T-helper 2 cell treated with Interferon-gamma antibody and Interleukin-4, amounts not matched to agents 100 ng/mL and 5 ng/mL, for 36 hours (primary cell): ENCODE measurements at regions not wholly inside any gene's neighbourhood (a gene's known extent, or its start where the extent isn't known, plus 50 kb on each side); places are given as distances from the start of the nearest gene placed in this dataset.

Experiments
- intact Hi-C: fragments of 100-400 bp; cut with micrococcal nuclease; formaldehyde crosslinking; loops from one replicate; pipeline ENCODE4 v1.15.1; 2023

DNA sequence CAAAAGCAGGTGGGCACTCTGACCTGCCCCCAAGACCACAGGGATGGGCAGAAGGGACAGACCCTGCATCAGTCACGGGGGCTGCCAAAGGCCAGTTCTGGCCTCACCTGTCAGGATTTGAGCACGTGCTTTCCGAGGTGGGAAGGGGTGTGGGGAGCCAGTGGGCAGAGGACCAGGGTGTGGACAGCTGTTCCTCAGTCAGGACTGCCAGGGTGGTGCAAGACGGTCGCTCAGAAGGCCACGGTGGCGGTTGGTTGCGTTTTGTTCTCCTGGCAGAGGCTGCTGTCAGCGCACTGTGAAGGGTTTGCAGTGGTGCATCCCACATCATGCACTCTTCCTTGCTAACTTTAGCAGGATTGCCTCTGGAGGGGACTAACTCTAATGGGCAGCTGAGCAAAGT lies 665.3 kb upstream of the RAB6C start:
- intact Hi-C loops, result no loop called here

DNA sequence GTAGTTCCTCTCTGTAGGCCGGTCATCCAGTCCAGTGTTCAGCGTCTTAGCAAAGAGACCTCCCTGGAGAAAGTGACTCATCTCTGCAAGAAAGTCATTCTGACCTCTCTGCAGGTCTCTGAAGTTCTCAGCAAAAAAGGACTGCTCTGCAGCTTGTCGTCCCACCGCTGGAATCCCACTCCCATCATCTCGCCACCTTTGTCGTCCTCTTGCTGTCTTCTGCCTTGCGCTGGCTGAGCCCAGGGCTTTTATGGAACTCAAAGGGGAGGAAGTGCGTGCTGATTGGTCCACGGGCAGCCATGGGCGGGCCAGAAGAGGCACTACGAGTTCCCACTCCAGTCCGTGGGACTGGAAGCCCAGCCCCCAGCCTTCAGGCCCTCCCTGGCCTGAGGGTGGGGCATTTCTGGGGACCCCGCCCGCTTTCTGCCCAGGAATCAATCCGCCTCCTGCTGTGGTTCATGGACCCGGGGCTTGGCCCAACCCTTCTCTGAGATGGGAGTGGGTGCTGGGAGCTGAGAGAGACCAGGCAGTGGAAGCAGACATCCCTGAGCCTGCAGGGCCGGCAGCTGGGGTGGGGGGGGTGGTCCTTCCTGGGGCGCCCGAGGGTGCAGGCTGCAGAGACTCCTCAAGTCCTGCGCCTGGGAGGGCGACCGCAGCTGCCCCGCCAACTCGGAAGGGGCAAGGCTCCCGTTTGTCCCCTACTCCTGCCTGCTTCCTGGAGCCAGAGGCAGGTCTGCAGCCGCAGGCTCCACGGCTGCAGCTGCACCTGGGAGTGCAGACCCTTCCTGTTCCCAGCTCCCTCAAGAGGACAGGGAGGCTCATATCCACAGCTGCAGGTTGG lies 660.7 kb upstream of the RAB6C start:
- intact Hi-C loops, result no loop called here

DNA sequence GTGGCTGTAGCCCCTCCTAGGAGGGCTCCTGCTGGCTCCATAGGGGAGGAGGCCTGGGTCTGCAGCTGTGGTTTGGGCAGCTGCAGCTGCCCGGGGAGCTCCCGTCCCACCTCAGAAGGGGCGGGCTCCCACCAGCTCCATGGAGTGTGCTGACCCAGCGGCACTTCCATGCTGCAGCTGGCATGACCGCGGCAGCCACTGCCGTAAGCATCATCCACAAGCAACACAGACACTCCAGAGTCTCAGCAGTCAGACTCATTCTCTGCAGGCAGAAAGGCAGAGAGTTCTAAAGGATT lies 660.1 kb upstream of the RAB6C start:
- intact Hi-C loops, result no loop called here

DNA sequence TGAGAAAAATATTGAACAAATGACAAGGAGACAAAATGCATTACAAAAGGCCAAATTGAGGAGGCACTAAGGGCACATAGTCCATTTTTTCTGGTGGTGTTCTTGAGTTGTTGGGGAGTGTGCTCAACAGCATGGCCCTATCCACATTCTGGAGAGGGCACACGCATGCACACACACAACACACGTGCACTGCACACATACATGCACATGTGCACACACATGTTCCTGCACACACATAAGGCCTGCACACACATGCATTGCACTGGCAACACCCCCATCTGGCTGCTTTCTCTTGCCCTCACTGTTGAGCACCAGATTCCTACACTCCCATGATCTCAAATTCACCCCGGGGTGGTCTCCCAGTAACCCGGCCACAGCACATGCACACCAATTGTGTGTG lies 659.2 kb upstream of the RAB6C start:
- intact Hi-C loops, result no loop called here

DNA sequence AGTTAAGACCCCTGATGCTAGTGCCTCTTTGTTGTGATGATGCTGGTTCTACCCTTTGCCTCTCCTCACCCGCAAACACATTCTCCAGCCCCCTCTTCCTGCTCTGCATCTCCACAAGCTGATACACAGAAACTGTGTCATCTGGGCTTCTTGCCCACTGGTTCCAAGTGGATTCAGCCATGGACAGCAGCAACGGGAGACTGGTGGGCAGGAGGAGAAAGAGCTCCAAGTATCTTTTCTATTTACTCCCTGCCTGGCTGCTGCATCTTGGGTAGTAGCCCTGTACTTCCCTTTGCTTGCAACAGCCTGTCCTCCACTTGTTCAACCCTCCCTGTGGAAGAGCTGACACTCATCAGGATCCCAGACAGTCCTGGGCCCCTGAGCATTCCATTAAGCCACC lies 655.1 kb upstream of the RAB6C start:
- intact Hi-C loops, result no loop called here

- intact Hi-C loops, result no loop called here
Observed at GRCh38 chr2:129325151-129325550, 654.3 kb upstream of the RAB6C start.

DNA sequence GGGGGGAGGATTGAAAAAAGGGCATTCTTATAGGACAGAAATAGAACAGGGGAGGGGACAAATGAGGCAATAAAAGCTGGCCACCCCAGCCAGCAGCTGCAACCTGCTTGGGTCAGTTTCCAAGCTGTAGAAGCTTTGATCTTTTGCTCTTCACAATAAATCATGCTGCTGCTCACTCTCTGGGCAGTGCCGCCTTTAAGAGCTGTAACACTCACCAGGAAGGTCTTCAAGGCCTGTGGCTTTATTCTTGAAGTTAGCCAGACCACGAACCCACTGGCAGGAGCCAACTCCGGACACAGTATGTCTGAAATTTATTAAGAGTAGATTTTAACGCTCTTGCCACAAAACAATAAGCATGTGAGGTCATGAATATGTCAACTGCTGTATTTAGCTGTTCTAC lies 649.9 kb upstream of the RAB6C start:
- intact Hi-C loops, result no loop called here

DNA sequence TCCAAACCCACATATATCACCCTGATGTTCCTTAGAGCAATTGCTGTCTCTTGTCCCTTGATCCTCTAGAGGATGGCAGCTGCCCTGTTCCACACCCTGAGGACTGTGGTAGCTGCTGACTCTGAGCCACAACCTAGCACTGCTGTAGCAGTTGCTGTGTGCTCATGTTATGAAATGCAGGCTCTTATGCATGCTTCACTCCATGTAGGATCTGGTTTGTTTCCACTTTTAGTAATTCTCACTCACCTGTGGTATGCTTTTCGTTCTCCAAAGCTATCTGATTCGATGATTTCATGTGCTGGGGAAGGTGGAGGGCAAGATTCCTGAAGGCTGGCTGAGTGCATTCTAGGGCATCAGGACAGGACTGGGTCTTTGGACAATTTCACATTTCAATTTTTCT lies 649.0 kb upstream of the RAB6C start:
- intact Hi-C loops, result no loop called here

DNA sequence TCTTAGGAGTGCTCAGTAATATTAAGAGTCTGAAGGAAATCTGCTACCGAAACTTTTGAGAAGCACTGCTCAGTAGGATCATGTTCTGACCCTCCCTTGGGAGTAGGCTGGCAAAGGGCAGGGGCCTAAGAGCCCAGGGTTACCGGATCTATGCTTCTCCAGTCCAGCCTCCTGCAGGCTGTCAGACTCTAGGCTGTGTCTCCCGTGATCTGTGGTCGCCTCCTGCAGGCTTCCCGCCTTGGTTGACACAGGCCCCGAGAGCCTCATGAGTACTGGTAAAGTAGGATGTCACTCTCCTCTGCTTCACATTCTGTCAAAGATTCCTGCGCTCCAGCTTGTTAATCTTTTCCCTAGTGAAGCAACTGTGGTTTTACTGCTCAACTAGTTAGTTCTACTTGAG lies 647.8 kb upstream of the RAB6C start:
- intact Hi-C loops, result no loop called here

DNA sequence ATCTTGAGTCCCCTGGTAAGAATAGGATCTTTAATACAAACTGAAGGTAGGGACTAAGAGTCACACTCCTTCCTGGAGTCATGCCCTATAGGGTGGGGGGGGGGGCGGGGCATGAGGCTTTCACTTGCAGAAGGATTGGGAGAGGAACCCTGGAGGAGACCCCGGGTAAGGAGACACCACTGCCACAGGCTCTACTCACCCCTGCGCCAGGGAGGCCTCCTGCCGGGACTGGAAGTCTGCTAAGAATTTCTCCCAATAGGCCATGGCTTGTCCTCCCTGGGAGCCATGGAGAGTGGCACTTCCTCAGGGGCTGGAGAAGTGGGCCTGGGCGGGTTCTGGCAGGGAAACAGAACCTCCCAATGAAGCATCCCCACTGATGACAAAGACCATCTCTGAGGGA lies 645.3 kb upstream of the RAB6C start:
- intact Hi-C loops, result no loop called here

DNA sequence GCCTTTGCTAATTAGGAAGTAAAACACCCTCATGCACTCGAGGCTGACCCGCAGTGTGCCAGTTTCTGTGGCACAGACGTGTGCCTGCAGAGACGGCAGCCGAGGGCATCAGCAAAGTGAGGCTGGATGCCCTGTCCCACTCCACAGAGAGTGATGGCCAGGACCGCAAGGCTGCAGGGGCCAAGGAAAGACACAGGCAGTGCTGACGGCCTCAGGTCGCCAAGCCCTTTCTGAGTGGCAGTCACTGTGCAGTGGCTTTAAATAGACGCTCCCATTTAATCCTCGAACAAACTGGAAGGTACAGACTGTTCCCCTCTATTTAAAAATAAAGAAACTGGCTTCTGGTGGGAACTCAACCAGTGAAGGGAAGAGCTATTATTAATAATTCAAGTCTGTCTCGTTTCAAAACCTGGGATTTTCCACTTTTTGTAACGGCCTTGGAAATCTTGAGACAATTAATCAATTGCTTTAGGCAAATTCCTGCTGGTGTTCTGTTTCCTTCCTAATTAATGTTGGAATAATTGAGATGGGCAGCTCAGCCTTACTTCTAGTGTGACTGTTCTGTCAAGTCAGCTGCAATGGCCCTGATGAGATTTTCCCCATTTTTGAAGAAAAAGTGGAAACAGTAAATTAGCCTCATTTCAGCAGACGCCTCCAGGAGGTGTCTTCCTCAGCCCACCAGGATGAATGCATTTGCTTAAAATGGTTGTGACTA lies 644.6 kb upstream of the RAB6C start:
- intact Hi-C loops, result no loop called here

GRCh38 chr2:129336276-129336675 lies 643.2 kb upstream of the RAB6C start:
- intact Hi-C loops, result no loop called here

GRCh38 chr2:129337076-129337475 lies 642.4 kb upstream of the RAB6C start:
- intact Hi-C loops, result no loop called here

DNA sequence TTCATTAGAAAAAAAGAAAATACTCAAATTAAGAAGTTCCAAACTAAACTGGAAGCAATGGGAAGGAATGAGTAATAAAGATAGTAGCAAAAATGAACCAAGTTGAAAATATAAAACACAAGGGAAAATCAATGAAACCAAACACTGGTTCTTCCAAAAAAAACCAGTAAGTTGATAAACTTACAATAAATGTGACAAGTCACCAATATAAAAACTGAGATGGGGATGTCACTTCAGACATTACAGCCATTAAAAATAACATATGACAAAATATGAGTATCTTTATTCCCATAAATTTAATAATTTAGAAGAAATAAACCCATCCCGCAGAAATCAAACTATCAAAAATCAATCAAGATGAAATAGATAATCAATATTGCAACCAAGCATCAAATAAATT lies 633.9 kb upstream of the RAB6C start:
- intact Hi-C loops, result no loop called here

DNA sequence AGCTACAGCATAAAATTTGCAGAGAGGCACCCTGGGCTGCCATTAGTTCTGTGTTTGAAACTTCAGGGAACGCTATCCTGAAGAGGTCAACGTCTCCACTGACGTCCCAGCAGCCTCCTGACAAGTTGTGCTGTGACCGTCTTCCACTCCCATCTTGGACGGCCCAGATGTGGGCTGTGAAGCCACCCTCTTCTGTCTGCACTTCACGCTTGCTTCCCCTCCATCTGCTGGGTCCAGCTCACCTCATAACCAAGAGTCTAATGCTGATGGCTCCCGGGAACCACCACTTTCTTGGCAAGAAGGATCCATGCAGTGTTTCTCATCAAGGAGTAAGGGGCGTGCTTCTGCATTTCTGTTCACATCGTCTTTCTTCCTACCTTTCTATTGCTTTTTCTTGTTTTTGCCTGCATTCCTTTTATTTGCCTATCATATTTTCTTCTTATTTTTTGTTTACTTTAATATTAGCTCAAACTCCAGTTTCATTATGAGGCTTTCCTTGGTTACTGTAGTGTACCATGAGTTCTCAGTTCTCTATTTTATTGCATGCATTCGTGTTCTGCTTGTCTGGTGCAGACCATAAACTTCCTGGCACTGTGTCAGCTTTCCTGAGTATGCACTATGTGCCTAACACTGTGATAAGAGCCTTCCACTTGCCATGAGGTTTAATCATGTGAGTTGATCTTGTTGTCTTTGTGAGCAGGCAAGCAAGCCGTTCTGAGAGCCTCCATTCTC lies 631.8 kb upstream of the RAB6C start:
- intact Hi-C loops, result no loop called here

DNA sequence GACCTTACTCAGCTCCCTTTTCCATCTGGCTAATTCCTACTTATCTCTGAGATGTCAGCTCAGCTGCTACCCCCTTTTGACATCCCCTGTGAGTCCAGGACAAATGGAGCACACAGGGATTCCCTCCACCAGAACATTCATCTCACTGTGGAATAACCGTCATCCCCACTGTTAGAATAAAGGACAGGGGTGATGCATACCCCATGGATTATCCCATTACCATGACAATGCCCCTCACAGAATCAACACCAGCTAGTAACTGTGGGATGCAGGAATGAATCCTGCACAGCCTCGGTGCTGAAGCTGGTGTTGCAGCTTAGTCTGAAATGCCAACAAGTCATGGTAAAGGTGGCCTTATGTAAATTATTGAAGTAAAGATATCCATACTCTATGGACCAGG lies 624.8 kb upstream of the RAB6C start:
- intact Hi-C loops, result no loop called here

- intact Hi-C loops, result no loop called here
Observed at GRCh38 chr2:129361688-129362087, 617.8 kb upstream of the RAB6C start.

DNA sequence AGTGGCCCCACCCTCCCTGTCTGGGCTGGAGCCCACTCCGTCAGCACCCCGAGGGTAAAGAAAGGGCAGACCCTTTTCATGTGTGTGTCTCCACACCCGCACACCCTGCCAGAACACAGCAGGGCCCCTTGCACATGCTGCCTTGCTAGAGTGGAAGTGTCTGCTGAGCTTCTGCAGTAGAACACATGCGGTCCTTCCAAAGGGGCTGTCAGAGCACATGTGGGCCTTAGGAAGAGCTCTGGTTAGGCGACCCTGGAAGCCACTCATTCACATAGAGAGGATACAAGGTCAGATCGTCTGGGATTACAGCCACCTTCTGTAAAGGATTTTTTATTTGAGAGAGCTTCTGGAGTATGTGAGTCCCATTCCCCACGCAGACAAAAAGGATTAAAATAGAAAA lies 613.2 kb upstream of the RAB6C start:
- intact Hi-C loops, result no loop called here

GRCh38 chr2:129367107-129367506 lies 612.4 kb upstream of the RAB6C start:
- intact Hi-C loops, result no loop called here

DNA sequence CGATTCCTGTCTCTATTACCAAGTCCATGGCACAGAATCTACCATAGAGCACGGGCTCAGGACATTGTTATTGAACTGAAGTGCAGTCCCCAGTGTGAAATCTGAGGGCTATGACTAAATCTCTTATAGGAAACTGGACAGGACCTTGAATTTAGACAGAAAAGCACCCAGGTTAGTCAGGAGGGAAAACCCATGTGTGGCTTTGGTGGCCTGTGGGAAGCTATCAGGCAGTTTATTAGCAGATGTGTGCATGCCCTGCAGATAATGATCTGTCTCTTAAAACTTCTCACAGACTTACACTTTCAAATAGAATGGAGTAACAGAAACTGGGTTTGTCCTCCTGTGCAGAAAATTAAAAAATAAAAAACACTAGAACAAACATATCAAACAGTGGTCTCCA lies 610.0 kb upstream of the RAB6C start:
- intact Hi-C loops, result no loop called here

DNA sequence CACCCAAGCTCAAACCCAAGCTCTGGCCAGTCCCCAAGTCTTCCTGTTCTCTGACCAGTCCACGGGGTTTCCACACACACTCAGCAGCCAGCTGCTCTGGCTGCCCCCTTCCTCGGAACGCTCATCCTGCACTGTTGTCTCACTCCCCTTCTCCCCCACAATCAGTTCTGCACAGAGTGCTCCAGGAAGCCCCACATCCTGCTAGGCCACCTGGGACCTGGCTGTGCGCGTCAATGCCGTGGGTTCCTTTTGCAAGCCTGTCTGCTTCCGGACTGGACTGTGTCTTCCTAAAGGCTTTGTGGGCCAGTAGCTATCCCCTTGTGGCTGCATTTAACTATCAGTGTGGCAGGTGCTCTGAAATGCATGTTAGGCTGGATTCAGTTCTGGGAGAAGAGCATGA lies 605.0 kb upstream of the RAB6C start:
- intact Hi-C loops, result no loop called here

GRCh38 chr2:129375632-129376425 lies 603.6 kb upstream of the RAB6C start:
- intact Hi-C loops, result no loop called here
